SK-N-SH (cell line): ENCODE measurements at regions not wholly inside any gene's neighbourhood (a gene's known extent, or its start where the extent isn't known, plus 50 kb on each side); places are given as distances from the start of the nearest gene placed in this dataset.

Source experiments
- CTCF ChIA-PET: fragments of 300-600, 350-600 bp; formaldehyde crosslinking; extraction: SDS; loops from one replicate; lab custom pipeline; 2021; lab: Yijun Ruan, JAX
- POLR2A ChIA-PET: fragments of 350-600 bp; sonication (Branson Sonifier 250); formaldehyde crosslinking; extraction: SDS; loops from one replicate; lab custom pipeline; 2020; ENCODE audit warnings: antibody characterized with exemption, inconsistent platforms; lab: Yijun Ruan, JAX
- DNase-seq: peaks from one replicate; pipeline ENCODE4 v3.0.0; 2012
- H2AFZ ChIP-seq: fragments of 200-600 bp; sonication (generic); 2 replicates; pipeline ENCODE4 v1.8.1; 2016; ENCODE audit warnings: antibody characterized with exemption, mild to moderate bottlenecking, low read depth
- H3F3A ChIP-seq: fragments of 200-600 bp; sonication (generic); replicated peaks from 2 replicates; pipeline ENCODE3; 2016; ENCODE audit warnings: antibody characterized with exemption, mild to moderate bottlenecking; ENCODE audit not compliant: insufficient read depth
- H3K27ac ChIP-seq, 2 experiments: fragments of 200-500 bp in 1 of 2; fragments of 200-600 bp in 1 of 2; sonication (Bioruptor generic) in 1 of 2; sonication (generic), shearing (Covaris generic) in 1 of 2; 2 replicates each; pipeline versions ENCODE4 v1.5.1 to v1.6.1; 2014 to 2016; ENCODE audit warnings: low read depth in 2 of 2, inconsistent platforms in 1 of 2, low read length in 1 of 2, mild to moderate bottlenecking in 1 of 2, mixed read lengths in 1 of 2
- H3K27me3 ChIP-seq: fragments of 200-600 bp; sonication (generic), shearing (Covaris generic); 2 replicates; pipeline ENCODE4 v1.6.1; 2016; ENCODE audit warnings: mixed run types; ENCODE audit not compliant: insufficient read depth
- H3K36me3 ChIP-seq, 2 experiments: fragments of 200-500 bp in 1 of 2; fragments of 200-600 bp in 1 of 2; sonication (Bioruptor generic) in 1 of 2; sonication (generic) in 1 of 2; replicated peaks in 1 of 2; 2 replicates each; pipeline versions ENCODE3 to v1.5.1; 2014 to 2016; ENCODE audit warnings: low read length in 1 of 2, mild to moderate bottlenecking in 1 of 2; ENCODE audit not compliant: insufficient read depth in 2 of 2, control insufficient read depth in 1 of 2
- H3K4me1 ChIP-seq, 2 experiments: fragments of 200-500 bp in 1 of 2; fragments of 200-600 bp in 1 of 2; sonication (Bioruptor generic) in 1 of 2; sonication (generic), shearing (Covaris generic) in 1 of 2; 2 replicates each; pipeline versions ENCODE4 v1.5.1 to v1.6.1; 2014 to 2016; ENCODE audit warnings: low read depth in 1 of 2, low read length in 1 of 2, mixed run types in 1 of 2; ENCODE audit not compliant: insufficient read depth in 2 of 2, control insufficient read depth in 1 of 2
- H3K4me2 ChIP-seq: fragments of 200-600 bp; sonication (generic), shearing (Covaris generic); 2 replicates; pipeline ENCODE4 v1.6.1; 2017; ENCODE audit warnings: mixed run types
- H3K4me3 ChIP-seq, 2 experiments: fragments of 200-500 bp in 1 of 2; fragments of 200-600 bp in 1 of 2; sonication (Bioruptor generic) in 1 of 2; sonication (generic), shearing (Covaris generic) in 1 of 2; 2 replicates each; pipeline versions ENCODE4 v1.5.1 to v1.8.1; 2014 to 2016; ENCODE audit warnings: low read depth in 2 of 2, inconsistent platforms in 1 of 2, low read length in 1 of 2, mild to moderate bottlenecking in 1 of 2, mixed read lengths in 1 of 2, moderate library complexity in 1 of 2
- H3K79me2 ChIP-seq: fragments of 200-600 bp; sonication (generic); 2 replicates; pipeline ENCODE4 v1.8.1; 2017; ENCODE audit warnings: mild to moderate bottlenecking; ENCODE audit not compliant: insufficient read depth
- H3K9ac ChIP-seq: fragments of 200-600 bp; sonication (generic); 2 replicates; pipeline ENCODE4 v1.6.1; 2017; ENCODE audit warnings: mixed run types
- H3K9me2 ChIP-seq: fragments of 200-600 bp; sonication (generic); 2 replicates; pipeline ENCODE4 v1.6.1; 2017; ENCODE audit warnings: mixed run types
- H3K9me3 ChIP-seq: fragments of 200-600 bp; sonication (generic); 2 replicates; pipeline ENCODE4 v1.6.1; 2017; ENCODE audit warnings: mixed run types, mild to moderate bottlenecking, moderate library complexity
- H4K20me1 ChIP-seq: fragments of 200-600 bp; sonication (generic); 2 replicates; pipeline ENCODE4 v1.6.1; 2017; ENCODE audit warnings: mild to moderate bottlenecking, mixed run types; ENCODE audit not compliant: insufficient read depth
- CTCF ChIP-seq: fragments of 200-600 bp; sonication (generic); IDR thresholded peaks from 2 replicates; pipeline ENCODE4 v1.6.1; 2017; ENCODE audit warnings: antibody characterized with exemption, mild to moderate bottlenecking, moderate library complexity
- EZH2phosphoT487 ChIP-seq: fragments of 200-600 bp; sonication (generic); IDR thresholded peaks from 2 replicates; pipeline ENCODE4 v1.6.1; 2017; ENCODE audit warnings: low read depth, mixed run types, mild to moderate bottlenecking, antibody characterized with exemption, moderate library complexity, borderline replicate concordance
- FOXM1 ChIP-seq: IDR thresholded peaks from 2 replicates; pipeline ENCODE4 v1.4.0; 2012; ENCODE audit warnings: low read depth, mild to moderate bottlenecking
- MXI1 ChIP-seq: IDR thresholded peaks from 2 replicates; pipeline ENCODE4 v1.6.1; 2012; ENCODE audit warnings: mild to moderate bottlenecking, low read depth, low read length, improper control_type of control experiment
- NFIC ChIP-seq: IDR thresholded peaks from 2 replicates; pipeline ENCODE4 v1.4.0; 2012; ENCODE audit warnings: borderline replicate concordance
- NRF1 ChIP-seq: IDR thresholded peaks from 2 replicates; pipeline ENCODE4 v1.6.1; 2012; ENCODE audit warnings: low read depth, mild to moderate bottlenecking, low read length
- PBX3 ChIP-seq: IDR thresholded peaks from 2 replicates; pipeline ENCODE4; 2012
- POLR2AphosphoS5 ChIP-seq: IDR thresholded peaks from 2 replicates; pipeline ENCODE4 v1.6.1; 2012; ENCODE audit warnings: low read depth, low read length
- RXRA ChIP-seq: IDR thresholded peaks from 2 replicates; pipeline ENCODE4 v1.4.0; 2012; ENCODE audit warnings: low read depth, mild to moderate bottlenecking, borderline replicate concordance
- SIN3A ChIP-seq: IDR thresholded peaks from 2 replicates; pipeline ENCODE4 v1.6.1; 2012; ENCODE audit warnings: low read depth, mild to moderate bottlenecking, low read length, moderate library complexity, borderline replicate concordance
- SMC3 ChIP-seq: IDR thresholded peaks from 2 replicates; pipeline ENCODE4 v1.6.1; 2012; ENCODE audit warnings: low read depth, low read length, improper control_type of control experiment
- TEAD4 ChIP-seq: IDR thresholded peaks from 2 replicates; pipeline ENCODE4 v1.4.0; 2012; ENCODE audit warnings: mild to moderate bottlenecking, borderline replicate concordance; ENCODE audit not compliant: insufficient read depth
- USF1 ChIP-seq: IDR thresholded peaks from 2 replicates; pipeline ENCODE4 v1.4.0; 2012; ENCODE audit warnings: low read depth, borderline replicate concordance
- WGBS: methylation state at CpG from one replicate; pipeline ENCODE4 v1.1.6; 2017; ENCODE audit warnings: low lambda C conversion rate; 5-methylcytosine and 5-hydroxymethylcytosine counted together
- TF ChIP-seq, protein P1 (sequence below): IDR thresholded peaks from 2 replicates; pipeline ENCODE4 v1.6.1; 2012; ENCODE audit warnings: mild to moderate bottlenecking, low read depth, low read length, moderate library complexity
- TF ChIP-seq, protein P2 (sequence below): IDR thresholded peaks from 2 replicates; pipeline ENCODE4 v1.4.0; 2012; ENCODE audit warnings: low read depth

DNA sequence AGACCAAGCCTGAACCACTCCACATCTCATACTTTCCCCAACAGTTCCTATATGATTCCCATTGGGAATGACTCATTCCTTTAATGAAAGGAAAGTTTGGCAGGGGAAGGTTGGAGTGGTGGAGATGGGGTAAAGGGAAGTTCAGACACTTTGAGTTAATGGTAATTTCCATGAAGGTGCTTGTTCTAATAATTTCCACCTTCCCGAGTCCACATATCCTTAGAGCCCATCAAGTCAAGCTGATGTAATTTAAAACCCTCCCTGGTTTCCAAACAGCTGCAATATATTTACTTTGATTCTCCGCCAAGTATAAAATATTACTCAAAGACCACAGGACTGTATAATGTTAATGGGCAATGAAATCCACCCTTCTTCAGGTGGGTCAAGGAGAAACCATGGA lies 95.0 kb upstream of the GALNT15 start (continued):
- TF ChIP-seq, protein P1, sequence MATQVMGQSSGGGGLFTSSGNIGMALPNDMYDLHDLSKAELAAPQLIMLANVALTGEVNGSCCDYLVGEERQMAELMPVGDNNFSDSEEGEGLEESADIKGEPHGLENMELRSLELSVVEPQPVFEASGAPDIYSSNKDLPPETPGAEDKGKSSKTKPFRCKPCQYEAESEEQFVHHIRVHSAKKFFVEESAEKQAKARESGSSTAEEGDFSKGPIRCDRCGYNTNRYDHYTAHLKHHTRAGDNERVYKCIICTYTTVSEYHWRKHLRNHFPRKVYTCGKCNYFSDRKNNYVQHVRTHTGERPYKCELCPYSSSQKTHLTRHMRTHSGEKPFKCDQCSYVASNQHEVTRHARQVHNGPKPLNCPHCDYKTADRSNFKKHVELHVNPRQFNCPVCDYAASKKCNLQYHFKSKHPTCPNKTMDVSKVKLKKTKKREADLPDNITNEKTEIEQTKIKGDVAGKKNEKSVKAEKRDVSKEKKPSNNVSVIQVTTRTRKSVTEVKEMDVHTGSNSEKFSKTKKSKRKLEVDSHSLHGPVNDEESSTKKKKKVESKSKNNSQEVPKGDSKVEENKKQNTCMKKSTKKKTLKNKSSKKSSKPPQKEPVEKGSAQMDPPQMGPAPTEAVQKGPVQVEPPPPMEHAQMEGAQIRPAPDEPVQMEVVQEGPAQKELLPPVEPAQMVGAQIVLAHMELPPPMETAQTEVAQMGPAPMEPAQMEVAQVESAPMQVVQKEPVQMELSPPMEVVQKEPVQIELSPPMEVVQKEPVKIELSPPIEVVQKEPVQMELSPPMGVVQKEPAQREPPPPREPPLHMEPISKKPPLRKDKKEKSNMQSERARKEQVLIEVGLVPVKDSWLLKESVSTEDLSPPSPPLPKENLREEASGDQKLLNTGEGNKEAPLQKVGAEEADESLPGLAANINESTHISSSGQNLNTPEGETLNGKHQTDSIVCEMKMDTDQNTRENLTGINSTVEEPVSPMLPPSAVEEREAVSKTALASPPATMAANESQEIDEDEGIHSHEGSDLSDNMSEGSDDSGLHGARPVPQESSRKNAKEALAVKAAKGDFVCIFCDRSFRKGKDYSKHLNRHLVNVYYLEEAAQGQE, result no peak

DNA sequence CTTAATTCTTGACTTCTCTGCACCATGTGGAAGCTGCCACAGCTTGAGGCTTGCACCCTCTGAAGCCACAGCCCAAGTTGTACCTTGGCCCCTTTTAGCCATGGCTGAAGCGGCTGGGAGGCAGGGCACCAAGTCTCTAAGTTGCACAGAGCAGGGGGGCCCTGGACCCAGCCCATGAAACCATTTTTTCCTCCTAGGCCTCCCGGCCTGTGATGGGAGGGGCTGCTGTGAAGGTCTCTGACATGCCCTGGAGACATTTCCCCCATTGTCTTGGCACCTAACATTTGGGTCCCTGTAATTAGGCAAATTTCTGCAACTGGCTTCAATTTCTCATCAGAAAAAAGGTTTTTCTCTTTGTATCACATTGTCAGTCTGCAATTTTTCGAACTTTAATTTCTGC lies 92.8 kb upstream of the GALNT15 start:
- peaks cover 21% of the 10 kb centered on the region for H3F3A ChIP-seq
- H2AFZ ChIP-seq, result no peak overlapping the region
- H3K36me3 ChIP-seq, result no peaks in the 10 kb centered on the region
- H3K27ac ChIP-seq, result no peak overlapping the region
- peaks cover 0 to 5% of the 10 kb centered on the region in 2 experiments; a peak in 2 of 4 replicates for H3K4me1 ChIP-seq
- no peak overlapping the region for H3K4me3 ChIP-seq
- H3K9me2 ChIP-seq, result no peaks in the 10 kb centered on the region
- no peaks in the 10 kb centered on the region for H4K20me1 ChIP-seq
- TF ChIP-seq, protein P2, sequence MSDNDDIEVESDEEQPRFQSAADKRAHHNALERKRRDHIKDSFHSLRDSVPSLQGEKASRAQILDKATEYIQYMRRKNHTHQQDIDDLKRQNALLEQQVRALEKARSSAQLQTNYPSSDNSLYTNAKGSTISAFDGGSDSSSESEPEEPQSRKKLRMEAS, result no peak
- no peak for TF ChIP-seq NFIC
- TF ChIP-seq NRF1, result no peak
- TF ChIP-seq SMC3, result no peak
- TF ChIP-seq SIN3A, result no peak
- TF ChIP-seq CTCF, result no peak
- TF ChIP-seq EZH2phosphoT487, result no peak
- no peak for TF ChIP-seq USF1
- TF ChIP-seq PBX3, result no peak
- no peak for TF ChIP-seq POLR2AphosphoS5
- no peak for TF ChIP-seq MXI1
- TF ChIP-seq RXRA, result no peak
- no peak for TF ChIP-seq TEAD4
- TF ChIP-seq FOXM1, result no peak
- H3K9ac ChIP-seq, result no peak overlapping the region
- H3K4me2 ChIP-seq, result no peak overlapping the region
- 43% methylated on average over 3 of the region's 3 CpGs for WGBS
- no peaks in the 10 kb centered on the region for H3K79me2 ChIP-seq
- no peak for DNase-seq
- CTCF ChIA-PET, result no interaction called here
- no peaks in the 10 kb centered on the region for H3K27me3 ChIP-seq
- no peaks in the 10 kb centered on the region; the same call in 1 of the 2 replicates for H3K9me3 ChIP-seq
- POLR2A ChIA-PET, result no interaction called here
